Sigmoid colon (tissue), 6 donors: ENCODE measurements at regions not wholly inside any gene's neighbourhood (a gene's known extent, or its start where the extent isn't known, plus 50 kb on each side); places are given as distances from the start of the nearest gene placed in this dataset.

Source experiments
- DNase-seq: peaks from one replicate; pipeline ENCODE4 v3.0.0-alpha.2; 2019
- H3K27ac ChIP-seq, 4 donors: fragments of 200-600 bp; sonication (generic); one replicate each; pipeline ENCODE4 v1.5.1; 2016 to 2019; ENCODE audit warnings: mild to moderate bottlenecking in 1 of 4
- H3K27me3 ChIP-seq, 3 donors: fragments of 200-600 bp; sonication (generic); one replicate each; pipeline ENCODE4 v1.5.1; 2019; ENCODE audit warnings: mild to moderate bottlenecking in 1 of 3
- H3K36me3 ChIP-seq, 4 donors: fragments of 200-600 bp; sonication (generic); one replicate each; pipeline ENCODE4 v1.5.1; 2016 to 2019
- H3K4me1 ChIP-seq, 4 donors: fragments of 200-600 bp; sonication (generic); one replicate each; pipeline ENCODE4 v1.5.1; 2017 to 2019
- H3K4me3 ChIP-seq, 4 donors: fragments of 200-600 bp; sonication (generic); one replicate each; pipeline ENCODE4 v1.5.1; 2017 to 2019; ENCODE audit warnings: mild to moderate bottlenecking in 2 of 4, moderate library complexity in 1 of 4
- H3K9me3 ChIP-seq, 4 donors: fragments of 200-600 bp in 3 of 4; sonication (generic) in 3 of 4; one replicate each; pipeline versions ENCODE4 v1.5.1 to v1.6.1; 2013 to 2019
- EP300 ChIP-seq, 4 donors: sonication (generic); formaldehyde crosslinking; IDR thresholded peaks; one replicate each; pipeline ENCODE4 v1.6.1; 2017; ENCODE audit warnings: antibody characterized with exemption in 4 of 4
- POLR2A ChIP-seq, 2 donors: fragments of 450-650 bp; IDR thresholded peaks; one replicate each; pipeline ENCODE4 v1.6.1; 2016; ENCODE audit warnings: antibody characterized with exemption in 2 of 2, mild to moderate bottlenecking in 2 of 2, moderate library complexity in 2 of 2
- POLR2AphosphoS5 ChIP-seq, 4 donors: sonication (generic); formaldehyde crosslinking; IDR thresholded peaks; one replicate each; pipeline ENCODE4 v1.6.1; 2017; ENCODE audit warnings: antibody characterized with exemption in 4 of 4
- WGBS, 2 donors: extraction: QIAGEN DNeasy Blood & Tissue Kit; methylation state at CpG; one replicate each; pipeline ENCODE4 v1.1.7; 2013; 5-methylcytosine and 5-hydroxymethylcytosine counted together
- intact Hi-C: fragments of 100-400 bp; cut with DNase I; formaldehyde crosslinking; loops from one replicate; pipeline ENCODE4 v1.15.1; 2023
- TF ChIP-seq, protein P1 (sequence below), 4 experiments: fragments of 450-650 bp in 3 of 4; fragments of 200-600 bp in 1 of 4; IDR thresholded peaks; one replicate each; pipeline ENCODE4 v1.5.1; 2016 to 2019; ENCODE audit warnings: antibody characterized with exemption in 4 of 4, mild to moderate bottlenecking in 3 of 4, moderate library complexity in 2 of 4
- donor health status: healthy with polysubstance abuse.
- donor health status: healthy.

DNA sequence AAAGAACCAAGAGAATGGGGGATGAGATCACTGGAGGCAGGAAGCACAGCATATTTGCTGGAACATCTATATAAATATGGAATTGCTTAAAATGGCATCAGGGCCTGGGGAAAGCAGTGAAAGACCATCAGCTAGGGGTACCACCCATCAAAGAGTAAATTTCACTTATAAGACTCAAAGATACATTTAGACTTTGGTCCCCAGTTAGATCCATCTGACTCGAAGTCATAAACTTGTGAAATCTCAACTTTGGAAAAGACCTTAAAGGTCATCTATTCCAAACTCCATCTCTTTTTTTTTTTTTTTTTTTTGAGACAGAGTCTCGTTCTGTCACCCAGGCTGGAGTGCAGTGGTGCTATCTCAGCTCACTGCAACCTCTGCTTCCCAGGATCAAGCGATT is 109.8 kb downstream of the UNC5CL start:
- DNase-seq: no peak
- no peaks in the 10 kb centered on the region for H3K4me1 ChIP-seq
- H3K4me3 ChIP-seq: no peak overlapping the region
- H3K36me3 ChIP-seq: no peaks in the 10 kb centered on the region
- no peaks in the 10 kb centered on the region for H3K9me3 ChIP-seq
- TF ChIP-seq POLR2A (IDR thresholded peaks at IDR 0.05): no peak
- H3K27ac ChIP-seq: no peak overlapping the region
- intact Hi-C loops: no loop called here
- WGBS, 2 donors: 81 to 92% methylated on average over 3 of the region's 3 CpGs
- H3K27me3 ChIP-seq: no peaks in the 10 kb centered on the region

DNA sequence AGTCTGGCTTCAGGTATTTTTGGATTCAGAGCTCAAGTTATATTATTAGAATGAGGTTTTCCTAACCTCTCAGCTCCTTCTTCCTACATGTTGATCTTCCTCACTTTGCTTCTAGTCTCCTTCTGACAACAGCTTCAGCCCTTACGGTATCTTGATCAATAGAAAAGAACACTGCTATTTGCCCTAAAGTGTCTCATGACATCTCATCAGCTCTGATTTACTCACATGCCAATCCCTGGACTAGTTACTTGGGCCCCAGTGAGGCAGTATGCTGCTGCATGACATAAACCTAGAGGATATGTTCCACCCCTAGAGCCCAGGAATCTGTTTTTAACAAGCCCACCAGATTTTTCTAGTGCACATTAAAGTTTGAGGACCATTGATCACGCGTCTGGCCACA is 110.3 kb downstream of the UNC5CL start:
- no peak for TF ChIP-seq POLR2A (IDR thresholded peaks at IDR 0.05)
- no peak for TF ChIP-seq POLR2AphosphoS5 (IDR thresholded peaks at IDR 0.05)
- TF ChIP-seq, protein P1, sequence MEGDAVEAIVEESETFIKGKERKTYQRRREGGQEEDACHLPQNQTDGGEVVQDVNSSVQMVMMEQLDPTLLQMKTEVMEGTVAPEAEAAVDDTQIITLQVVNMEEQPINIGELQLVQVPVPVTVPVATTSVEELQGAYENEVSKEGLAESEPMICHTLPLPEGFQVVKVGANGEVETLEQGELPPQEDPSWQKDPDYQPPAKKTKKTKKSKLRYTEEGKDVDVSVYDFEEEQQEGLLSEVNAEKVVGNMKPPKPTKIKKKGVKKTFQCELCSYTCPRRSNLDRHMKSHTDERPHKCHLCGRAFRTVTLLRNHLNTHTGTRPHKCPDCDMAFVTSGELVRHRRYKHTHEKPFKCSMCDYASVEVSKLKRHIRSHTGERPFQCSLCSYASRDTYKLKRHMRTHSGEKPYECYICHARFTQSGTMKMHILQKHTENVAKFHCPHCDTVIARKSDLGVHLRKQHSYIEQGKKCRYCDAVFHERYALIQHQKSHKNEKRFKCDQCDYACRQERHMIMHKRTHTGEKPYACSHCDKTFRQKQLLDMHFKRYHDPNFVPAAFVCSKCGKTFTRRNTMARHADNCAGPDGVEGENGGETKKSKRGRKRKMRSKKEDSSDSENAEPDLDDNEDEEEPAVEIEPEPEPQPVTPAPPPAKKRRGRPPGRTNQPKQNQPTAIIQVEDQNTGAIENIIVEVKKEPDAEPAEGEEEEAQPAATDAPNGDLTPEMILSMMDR (IDR thresholded peaks at IDR 0.05): no peak
- no peak for TF ChIP-seq EP300 (IDR thresholded peaks at IDR 0.05)
- H3K4me1 ChIP-seq: no peaks in the 10 kb centered on the region
- intact Hi-C loops: no loop called here
- DNase-seq: no peak
- 93 to 94% methylated on average over 3 of the region's 3 CpGs for WGBS, 2 donors
- no peak overlapping the region for H3K27ac ChIP-seq
- H3K36me3 ChIP-seq: no peaks in the 10 kb centered on the region
- no peaks in the 10 kb centered on the region for H3K9me3 ChIP-seq
- H3K27me3 ChIP-seq: no peaks in the 10 kb centered on the region
- H3K4me3 ChIP-seq: no peak overlapping the region

DNA sequence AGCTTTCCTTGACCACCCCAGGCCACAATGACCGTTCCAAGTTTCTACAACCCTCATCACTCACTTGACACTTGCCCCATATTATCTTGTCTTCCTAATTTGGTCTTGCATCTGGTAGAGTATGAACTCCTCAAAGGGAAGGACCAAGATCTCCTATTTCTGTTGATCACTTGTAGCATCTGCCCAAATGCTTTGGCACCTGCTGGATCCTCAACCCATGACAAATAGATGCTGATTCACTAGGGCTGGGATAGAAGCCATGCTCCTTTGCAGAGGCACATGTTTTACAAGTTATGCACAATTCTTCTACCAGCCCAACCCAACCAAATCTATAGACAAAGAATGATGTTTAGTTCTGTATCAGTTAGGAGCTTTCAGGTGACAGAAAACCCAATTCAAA is 110.7 kb downstream of the UNC5CL start:
- Histone ChIP-seq H3K27ac (no peak overlapping the region), H3K27me3 (no peaks in the 10 kb centered on the region), H3K36me3 (no peaks in the 10 kb centered on the region), H3K4me3 (no peak overlapping the region), H3K9me3 (no peaks in the 10 kb centered on the region), H3K4me1 (no peaks in the 10 kb centered on the region)
- 88 to 89% methylated on average over 1 of the region's 1 CpG for WGBS, 2 donors
- DNase-seq: no peak
- TF ChIP-seq EP300 (IDR thresholded peaks at IDR 0.05): no peak
- TF ChIP-seq POLR2AphosphoS5 (IDR thresholded peaks at IDR 0.05): no peak
- TF ChIP-seq, protein P1 (IDR thresholded peaks at IDR 0.05): no peak
- intact Hi-C loops: no loop called here

DNA sequence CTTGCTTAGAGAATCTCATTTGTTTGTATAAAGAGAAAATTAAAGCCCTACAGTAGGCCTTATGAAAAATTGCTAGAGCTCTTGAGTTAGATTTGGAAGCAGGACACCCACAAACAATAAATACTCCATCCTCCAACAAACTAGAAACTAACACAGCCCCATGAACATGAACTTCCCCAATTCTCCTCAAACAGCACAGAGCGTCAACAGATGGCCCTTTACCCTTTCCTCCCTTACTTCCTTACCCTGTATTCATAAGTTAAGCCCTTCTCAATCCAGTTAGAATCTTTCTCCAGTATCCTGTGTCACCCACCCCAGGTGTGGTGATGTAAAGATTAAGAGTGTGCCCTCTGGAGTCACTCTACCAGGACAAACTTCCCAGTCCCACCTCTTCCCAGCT is 113.7 kb downstream of the UNC5CL start:
- H3K36me3 ChIP-seq: no peaks in the 10 kb centered on the region
- DNase-seq: no peak
- H3K27me3 ChIP-seq: no peaks in the 10 kb centered on the region
- WGBS, 2 donors: 41 to 80% methylated on average over 1 of the region's 1 CpG
- H3K4me1 ChIP-seq: no peaks in the 10 kb centered on the region
- no peak overlapping the region for H3K27ac ChIP-seq
- H3K9me3 ChIP-seq: no peaks in the 10 kb centered on the region
- TF ChIP-seq, protein P1 (IDR thresholded peaks at IDR 0.05): no peak
- TF ChIP-seq EP300 (IDR thresholded peaks at IDR 0.05) (no peak), POLR2AphosphoS5 (IDR thresholded peaks at IDR 0.05) (no peak), POLR2A (IDR thresholded peaks at IDR 0.05) (no peak)
- H3K4me3 ChIP-seq: no peak overlapping the region
- intact Hi-C loops: no loop called here

DNA sequence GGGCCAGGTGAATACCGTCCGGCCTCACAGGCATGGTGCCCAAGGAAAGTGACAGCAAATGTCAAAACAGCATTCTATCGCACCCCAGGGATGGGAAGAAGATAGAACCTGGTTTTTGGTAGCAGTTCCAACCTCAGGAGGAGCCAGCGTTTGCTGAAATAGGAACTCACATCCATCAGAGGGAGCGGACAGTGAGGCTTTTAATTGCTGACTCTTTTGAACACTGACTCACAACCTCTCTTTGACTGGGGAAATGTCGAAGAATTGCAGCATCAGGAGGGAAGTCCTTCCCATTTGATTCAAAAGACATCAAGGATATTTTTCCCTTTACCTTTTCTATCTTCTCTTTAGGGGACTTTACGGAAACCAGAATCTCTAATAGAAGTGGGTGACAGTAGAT is 114.2 kb downstream of the UNC5CL start:
- TF ChIP-seq POLR2AphosphoS5 (IDR thresholded peaks at IDR 0.05) (no peak), EP300 (IDR thresholded peaks at IDR 0.05) (no peak), POLR2A (IDR thresholded peaks at IDR 0.05) (no peak)
- TF ChIP-seq, protein P1 (IDR thresholded peaks at IDR 0.05): no peak
- no peaks in the 10 kb centered on the region for H3K9me3 ChIP-seq
- H3K27me3 ChIP-seq: no peaks in the 10 kb centered on the region
- no peak for DNase-seq
- no peaks in the 10 kb centered on the region for H3K4me1 ChIP-seq
- no peak overlapping the region for H3K27ac ChIP-seq
- intact Hi-C loops: no loop called here
- H3K36me3 ChIP-seq: no peaks in the 10 kb centered on the region
- 93 to 96% methylated on average over 7 of the region's 7 CpGs for WGBS, 2 donors
- no peak overlapping the region for H3K4me3 ChIP-seq
